ENCODE measurements at regions not wholly inside any gene's neighbourhood (a gene's known extent, or its start where the extent isn't known, plus 50 kb on each side); places are given as distances from the start of the nearest gene placed in this dataset.

DNA sequence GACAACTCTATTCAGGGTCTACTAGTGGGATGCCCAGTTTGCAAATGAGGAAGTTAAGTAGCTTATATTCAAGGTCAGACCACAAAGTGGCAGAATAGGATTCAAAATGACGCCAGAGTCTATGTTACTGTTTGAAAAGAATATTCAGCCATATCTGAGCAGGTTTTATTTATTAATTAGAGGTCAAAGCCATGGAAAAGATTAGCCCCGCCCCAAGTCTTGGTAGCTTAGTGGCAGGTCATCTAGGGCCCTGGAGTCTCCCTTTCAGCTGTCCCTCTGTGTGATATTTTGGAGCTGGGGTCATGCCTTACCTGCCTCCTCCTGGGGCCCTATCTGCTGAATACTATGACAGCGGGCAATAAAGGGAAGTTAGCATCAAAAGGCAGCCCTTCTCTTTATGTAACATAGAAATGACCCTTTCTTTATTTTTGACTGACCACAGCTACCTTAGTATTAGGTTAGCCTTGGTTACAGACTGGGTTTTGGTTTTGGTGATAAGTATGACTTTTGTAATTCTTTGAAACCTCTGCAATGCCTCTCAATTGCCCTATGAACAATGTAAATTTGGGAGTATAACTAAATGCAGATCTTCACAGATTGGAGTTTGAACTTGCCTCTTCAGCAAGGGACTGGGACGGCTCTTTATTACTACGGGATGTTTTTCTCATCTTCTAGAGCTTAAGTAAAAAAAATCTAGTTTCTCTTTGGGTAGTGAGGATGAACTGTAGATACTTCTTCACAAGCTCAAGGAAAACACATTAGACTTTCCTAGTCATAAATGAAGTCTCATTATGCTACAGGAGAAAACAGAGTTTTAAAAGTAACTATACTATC, 153.0 kb upstream of the ITGA4 start:
- H3K9me3 Mint-ChIP-seq (ENCODE audit: unreplicated experiment) = no peaks in the 10 kb centered on the region
- no peak for DNase-seq (ENCODE audit: low read depth)
- TF ChIP-seq, protein P1, sequence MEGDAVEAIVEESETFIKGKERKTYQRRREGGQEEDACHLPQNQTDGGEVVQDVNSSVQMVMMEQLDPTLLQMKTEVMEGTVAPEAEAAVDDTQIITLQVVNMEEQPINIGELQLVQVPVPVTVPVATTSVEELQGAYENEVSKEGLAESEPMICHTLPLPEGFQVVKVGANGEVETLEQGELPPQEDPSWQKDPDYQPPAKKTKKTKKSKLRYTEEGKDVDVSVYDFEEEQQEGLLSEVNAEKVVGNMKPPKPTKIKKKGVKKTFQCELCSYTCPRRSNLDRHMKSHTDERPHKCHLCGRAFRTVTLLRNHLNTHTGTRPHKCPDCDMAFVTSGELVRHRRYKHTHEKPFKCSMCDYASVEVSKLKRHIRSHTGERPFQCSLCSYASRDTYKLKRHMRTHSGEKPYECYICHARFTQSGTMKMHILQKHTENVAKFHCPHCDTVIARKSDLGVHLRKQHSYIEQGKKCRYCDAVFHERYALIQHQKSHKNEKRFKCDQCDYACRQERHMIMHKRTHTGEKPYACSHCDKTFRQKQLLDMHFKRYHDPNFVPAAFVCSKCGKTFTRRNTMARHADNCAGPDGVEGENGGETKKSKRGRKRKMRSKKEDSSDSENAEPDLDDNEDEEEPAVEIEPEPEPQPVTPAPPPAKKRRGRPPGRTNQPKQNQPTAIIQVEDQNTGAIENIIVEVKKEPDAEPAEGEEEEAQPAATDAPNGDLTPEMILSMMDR (IDR thresholded peaks at IDR 0.05; ENCODE audit: insufficient read depth, low read depth, low read length) = no peak
- TF ChIP-seq EZH2 (IDR thresholded peaks at IDR 0.05; ENCODE audit: insufficient read depth, low read length) = no peak

DNA sequence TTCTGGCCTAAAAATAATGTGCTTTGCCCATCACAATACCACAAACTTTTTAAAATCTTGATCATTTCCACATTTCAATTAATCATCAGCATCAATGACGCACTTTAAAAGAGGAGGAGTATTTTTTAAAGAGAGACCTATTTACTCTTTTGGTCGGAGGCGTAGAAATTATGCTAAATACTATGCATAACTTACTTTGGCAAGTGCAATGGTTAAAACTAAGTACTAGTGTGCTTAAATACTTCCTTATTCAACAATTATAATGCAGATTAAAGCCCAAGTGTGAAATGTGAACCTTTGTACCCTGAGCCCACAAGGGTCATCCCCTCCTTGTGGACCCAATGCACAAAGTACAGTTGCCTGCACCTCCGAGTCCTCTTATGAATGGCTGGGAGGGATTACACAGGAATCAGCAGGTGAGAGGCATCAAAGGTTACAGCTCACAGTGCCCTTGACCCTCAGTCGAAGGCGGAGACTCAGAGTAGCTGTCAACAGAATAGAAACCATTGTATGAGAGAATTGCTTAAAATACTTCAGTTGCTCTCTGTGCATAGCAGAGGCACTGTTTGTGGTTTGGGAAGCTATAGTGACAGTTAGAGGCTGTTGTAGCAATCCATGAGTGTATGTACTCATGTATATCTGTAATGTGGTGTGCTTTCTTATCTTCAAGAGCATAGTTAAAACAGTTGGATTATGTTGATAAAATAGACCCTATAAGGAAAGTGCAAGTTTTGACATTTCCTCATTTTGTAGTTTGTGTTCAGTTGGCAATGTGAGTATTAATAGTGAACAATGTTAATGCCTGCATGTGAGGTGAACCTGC, 151.7 kb upstream of the ITGA4 start:
- no peak for FAIRE-seq
- Histone ChIP-seq H3K4me1 (ENCODE audit: insufficient read depth, low read length) (no peaks in the 10 kb centered on the region), H3K4me2 (ENCODE audit: low read length) (no peak overlapping the region), H3K9ac (ENCODE audit: low read length) (no peak overlapping the region), H2AFZ (ENCODE audit: low read depth, low read length) (no peak overlapping the region), H3K27me3 (ENCODE audit: insufficient read depth, low read length) (no peaks in the 10 kb centered on the region), H3K79me2 (ENCODE audit: insufficient read depth, low read length) (no peaks in the 10 kb centered on the region), H3K9me3 (ENCODE audit: insufficient read depth, low read depth, low read length) (no peaks in the 10 kb centered on the region), H3K4me3 (ENCODE audit: insufficient read depth, low read depth, low read length) (no peak overlapping the region), H3K27ac (ENCODE audit: low read depth, low read length) (no peak overlapping the region), H4K20me1 (ENCODE audit: insufficient read depth, low read length) (no peaks in the 10 kb centered on the region), H3K36me3 (ENCODE audit: insufficient read depth, low read length) (no peaks in the 10 kb centered on the region)
- no peaks in the 10 kb centered on the region for H3K36me3 Mint-ChIP-seq (ENCODE audit: low read depth, unreplicated experiment)
- no peaks in the 10 kb centered on the region for H3K27me3 Mint-ChIP-seq (ENCODE audit: low read depth, unreplicated experiment)
- TF ChIP-seq, protein P1 (IDR thresholded peaks at IDR 0.05; ENCODE audit: insufficient read depth, low read depth, low read length) = no peak
- no peak for TF ChIP-seq EZH2 (IDR thresholded peaks at IDR 0.05; ENCODE audit: insufficient read depth, low read length)
- H3K27ac Mint-ChIP-seq (ENCODE audit: unreplicated experiment) = peak overlapping the region; percentile 27
- peak; percentile 39 for DNase-seq (ENCODE audit: low read depth)
- H3K4me3 Mint-ChIP-seq (ENCODE audit: unreplicated experiment) = no peak overlapping the region
- no peaks in the 10 kb centered on the region for H3K9me3 Mint-ChIP-seq (ENCODE audit: unreplicated experiment)
- peaks cover 17% of the 10 kb centered on the region for H3K4me1 Mint-ChIP-seq (ENCODE audit: low read depth, unreplicated experiment)

More for the DNA sequence above, 153.0 kb upstream of the ITGA4 start:
- no peaks in the 10 kb centered on the region for H4K20me1 ChIP-seq (ENCODE audit: insufficient read depth, low read length)
- no peaks in the 10 kb centered on the region for H3K27me3 ChIP-seq (ENCODE audit: insufficient read depth, low read length)
- H3K27me3 Mint-ChIP-seq (ENCODE audit: low read depth, unreplicated experiment) = no peaks in the 10 kb centered on the region
- H3K9ac ChIP-seq (ENCODE audit: low read length) = no peak overlapping the region
- H3K9me3 ChIP-seq (ENCODE audit: insufficient read depth, low read depth, low read length) = no peaks in the 10 kb centered on the region
- H3K79me2 ChIP-seq (ENCODE audit: insufficient read depth, low read length) = no peaks in the 10 kb centered on the region
- no peak overlapping the region for H3K4me2 ChIP-seq (ENCODE audit: low read length)
- H2AFZ ChIP-seq (ENCODE audit: low read depth, low read length) = no peak overlapping the region
- H3K4me3 ChIP-seq (ENCODE audit: insufficient read depth, low read depth, low read length) = no peak overlapping the region
- H3K36me3 ChIP-seq (ENCODE audit: insufficient read depth, low read length) = no peaks in the 10 kb centered on the region
- H3K4me1 ChIP-seq (ENCODE audit: insufficient read depth, low read length) = no peaks in the 10 kb centered on the region
- H3K4me3 Mint-ChIP-seq (ENCODE audit: unreplicated experiment) = no peak overlapping the region
- H3K36me3 Mint-ChIP-seq (ENCODE audit: low read depth, unreplicated experiment) = no peaks in the 10 kb centered on the region
- H3K27ac ChIP-seq (ENCODE audit: low read depth, low read length) = no peak overlapping the region
- no peak for FAIRE-seq
- no peak overlapping the region for H3K27ac Mint-ChIP-seq (ENCODE audit: unreplicated experiment)
- H3K4me1 Mint-ChIP-seq (ENCODE audit: low read depth, unreplicated experiment) = peaks cover 17% of the 10 kb centered on the region

Data from astrocyte (in vitro differentiated cells and primary cell).